H9 (cell line): ENCODE measurements at regions not wholly inside any gene's neighbourhood (a gene's known extent, or its start where the extent isn't known, plus 50 kb on each side); places are given as distances from the start of the nearest gene placed in this dataset.

ENCODE experiments used
- DNase-seq: peaks from one replicate; pipeline ENCODE4 v3.0.0-alpha.2; 2017
- H2AFZ ChIP-seq: one replicate; pipeline ENCODE4 v1.6.1; 2013; ENCODE audit warnings: mild to moderate bottlenecking, low read length, control low read depth, moderate library complexity
- H2AK5ac ChIP-seq: 2 replicates; pipeline ENCODE4 v1.6.1; 2013; ENCODE audit warnings: low read length, control low read depth, mixed read lengths; ENCODE audit not compliant: insufficient read length
- H2BK120ac ChIP-seq: one replicate; pipeline ENCODE4 v1.6.1; 2013; ENCODE audit warnings: low read depth, mild to moderate bottlenecking, low read length, control low read depth, inconsistent platforms; ENCODE audit not compliant: poor library complexity, severe bottlenecking
- H2BK12ac ChIP-seq: 2 replicates; pipeline ENCODE4 v1.6.1; 2013; ENCODE audit warnings: low read length, control low read depth, mixed read lengths, low read depth; ENCODE audit not compliant: insufficient read length
- H2BK15ac ChIP-seq: 2 replicates; pipeline ENCODE4 v1.6.1; 2013; ENCODE audit warnings: low read depth, low read length, control low read depth
- H2BK20ac ChIP-seq: one replicate; pipeline ENCODE4 v1.6.1; 2013; ENCODE audit warnings: low read depth, mild to moderate bottlenecking, low read length, control low read depth, inconsistent platforms; ENCODE audit not compliant: poor library complexity, severe bottlenecking
- H2BK5ac ChIP-seq: 2 replicates; pipeline ENCODE4 v1.6.1; 2013; ENCODE audit warnings: low read length, control low read depth, mixed read lengths; ENCODE audit not compliant: insufficient read length
- H3K14ac ChIP-seq: 2 replicates; pipeline ENCODE4 v1.6.1; 2013; ENCODE audit warnings: low read length, control low read depth; ENCODE audit not compliant: insufficient read depth
- H3K18ac ChIP-seq: 2 replicates; pipeline ENCODE4 v1.6.1; 2013; ENCODE audit warnings: low read depth, mild to moderate bottlenecking, mixed read lengths, low read length, control low read depth; ENCODE audit not compliant: insufficient read length
- H3K23ac ChIP-seq: 2 replicates; pipeline ENCODE4 v1.6.1; 2013; ENCODE audit warnings: low read length, control low read depth, mixed read lengths, low read depth; ENCODE audit not compliant: insufficient read length
- H3K23me2 ChIP-seq: 2 replicates; pipeline ENCODE4 v1.6.1; 2013; ENCODE audit warnings: low read depth, mild to moderate bottlenecking, mixed read lengths, low read length, control low read depth; ENCODE audit not compliant: insufficient read length, poor library complexity, severe bottlenecking
- H3K27ac ChIP-seq: 2 replicates; pipeline ENCODE4 v1.5.1; 2013; ENCODE audit warnings: low read length, control low read depth, mixed read lengths, low read depth; ENCODE audit not compliant: insufficient read length
- H3K27me3 ChIP-seq: 2 replicates; pipeline ENCODE4 v1.6.1; 2013; ENCODE audit warnings: low read length, control low read depth, inconsistent platforms; ENCODE audit not compliant: insufficient read depth
- H3K4ac ChIP-seq: 2 replicates; pipeline ENCODE4 v1.6.1; 2013; ENCODE audit warnings: low read depth, mild to moderate bottlenecking, control low read depth, inconsistent platforms, low read length, moderate library complexity
- H3K4me1 ChIP-seq: 2 replicates; pipeline ENCODE4 v1.6.1; 2013; ENCODE audit warnings: low read length, control low read depth, inconsistent platforms; ENCODE audit not compliant: insufficient read depth
- H3K4me2 ChIP-seq: 2 replicates; pipeline ENCODE4 v1.6.1; 2013; ENCODE audit warnings: low read length, control low read depth, mixed read lengths; ENCODE audit not compliant: insufficient read length, insufficient read depth
- H3K56ac ChIP-seq: 2 replicates; pipeline ENCODE4 v1.6.1; 2013; ENCODE audit warnings: low read depth, mild to moderate bottlenecking, mixed read lengths, low read length, control low read depth; ENCODE audit not compliant: insufficient read length
- H3K79me1 ChIP-seq: 2 replicates; pipeline ENCODE4 v1.6.1; 2013; ENCODE audit warnings: low read depth, mild to moderate bottlenecking, moderate library complexity, low read length, control low read depth, inconsistent platforms; ENCODE audit not compliant: insufficient read depth, poor library complexity, severe bottlenecking
- H3K79me2 ChIP-seq: 2 replicates; pipeline ENCODE4 v1.6.1; 2013; ENCODE audit warnings: low read length, control low read depth, inconsistent platforms; ENCODE audit not compliant: insufficient read depth
- H3K9ac ChIP-seq: 2 replicates; pipeline ENCODE4 v1.6.1; 2013; ENCODE audit warnings: low read length, control low read depth, mixed read lengths; ENCODE audit not compliant: insufficient read length; ENCODE audit errors: extremely low read depth
- H3K9me3 ChIP-seq: one replicate; pipeline ENCODE4 v1.6.1; 2013; ENCODE audit warnings: low read depth, low read length, inconsistent platforms; ENCODE audit not compliant: control insufficient read depth
- H3T11ph ChIP-seq: one replicate; pipeline ENCODE4 v1.6.1; 2013; ENCODE audit warnings: mild to moderate bottlenecking, low read length, control low read depth, inconsistent platforms
- H4K20me1 ChIP-seq: one replicate; pipeline ENCODE4 v1.6.1; 2013; ENCODE audit not compliant: control insufficient read depth, insufficient read length, insufficient read depth
- H4K5ac ChIP-seq: 2 replicates; pipeline ENCODE4 v1.6.1; 2013; ENCODE audit warnings: low read depth, mild to moderate bottlenecking, mixed read lengths, low read length, control low read depth; ENCODE audit not compliant: insufficient read length
- H4K8ac ChIP-seq: replicated peaks from 2 replicates; pipeline ENCODE4 v1.6.1; 2013; ENCODE audit warnings: low read length, control low read depth, mixed read lengths, low read depth; ENCODE audit not compliant: insufficient read length
- H4K91ac ChIP-seq: 2 replicates; pipeline ENCODE4 v1.6.1; 2013; ENCODE audit warnings: low read depth, mild to moderate bottlenecking, moderate library complexity, mixed read lengths, low read length, control low read depth; ENCODE audit not compliant: insufficient read length
- H3K27ac Mint-ChIP-seq, 3 experiments: 2 replicates in 2 of 3; 3 replicates in 1 of 3; pipeline ENCODE4 v1.8.0; 2020 to 2021; ENCODE audit warnings: mixed read lengths in 3 of 3, mild to moderate bottlenecking in 1 of 3, moderate library complexity in 1 of 3
- H3K27me3 Mint-ChIP-seq: 2 replicates; pipeline ENCODE4 v1.8.0; 2021; ENCODE audit warnings: low read depth, mild to moderate bottlenecking, moderate library complexity, mixed read lengths
- H3K36me3 Mint-ChIP-seq, 3 experiments: 2 replicates in 2 of 3; 3 replicates in 1 of 3; pipeline ENCODE4 v1.8.0; 2020 to 2021; ENCODE audit warnings: low read depth in 3 of 3, mixed read lengths in 3 of 3; ENCODE audit not compliant: insufficient read depth in 1 of 3
- H3K4me1 Mint-ChIP-seq, 2 experiments: 2 replicates each; pipeline ENCODE4 v1.8.0; 2020; ENCODE audit warnings: mixed read lengths in 2 of 2
- H3K4me3 Mint-ChIP-seq, 2 experiments: 2 replicates in 1 of 2; 3 replicates in 1 of 2; pipeline ENCODE4 v1.8.0; 2020 to 2021; ENCODE audit warnings: mild to moderate bottlenecking in 2 of 2, mixed read lengths in 2 of 2, moderate library complexity in 1 of 2
- H3K9me3 Mint-ChIP-seq, 2 experiments: 2 replicates in 1 of 2; 3 replicates in 1 of 2; pipeline ENCODE4 v1.8.0; 2020; ENCODE audit warnings: mild to moderate bottlenecking in 2 of 2, mixed read lengths in 2 of 2, moderate library complexity in 1 of 2
- CTCF ChIP-seq: fragments of 200-600 bp; sonication (generic); conservative IDR thresholded peaks from 3 replicates; pipeline ENCODE4 v1.8.0; 2021; ENCODE audit warnings: antibody characterized with exemption, mild to moderate bottlenecking
- WGBS: extraction: QIAGEN DNeasy Blood & Tissue Kit; methylation state at CpG from one replicate; pipeline ENCODE4 v1.1.7; 2013; ENCODE audit warnings: missing lambda C conversion rate, low lambda C conversion rate, mixed read lengths; ENCODE audit not compliant: insufficient read length; ENCODE audit errors: extremely low coverage; 5-methylcytosine and 5-hydroxymethylcytosine counted together

- DNase-seq: no peak
- H2AK5ac ChIP-seq: no peak overlapping the region
- no peaks in the 10 kb centered on the region for H3K4me1 ChIP-seq
- H3K23me2 ChIP-seq: no peaks in the 10 kb centered on the region
- H3K56ac ChIP-seq: no peak overlapping the region
- no peak overlapping the region for H3T11ph ChIP-seq
- Mint-ChIP-seq H3K27me3 (no peaks in the 10 kb centered on the region), H3K4me3 (no peak overlapping the region), H3K27ac (no peak overlapping the region), H3K9me3 (no peaks in the 10 kb centered on the region), H3K36me3 (no peaks in the 10 kb centered on the region), H3K4me1 (no peaks in the 10 kb centered on the region)
- no peak overlapping the region for H2BK12ac ChIP-seq
- no peak overlapping the region for H2BK15ac ChIP-seq
- no CpG with 5 or more reads among the region's 4 CpGs for WGBS
- H2BK120ac ChIP-seq: no peak overlapping the region
- no peak overlapping the region for H3K18ac ChIP-seq
- no peak overlapping the region for H3K23ac ChIP-seq
- H4K8ac ChIP-seq: no peak overlapping the region
- no peak overlapping the region for H3K4me2 ChIP-seq
- H3K9me3 ChIP-seq: no peaks in the 10 kb centered on the region
- no peaks in the 10 kb centered on the region for H3K79me1 ChIP-seq
- H3K27ac ChIP-seq: no peak overlapping the region
- H3K79me2 ChIP-seq: no peaks in the 10 kb centered on the region
- no peak overlapping the region for H2BK5ac ChIP-seq
- no peak overlapping the region for H3K9ac ChIP-seq
- H4K91ac ChIP-seq: no peak overlapping the region
- H4K20me1 ChIP-seq: no peaks in the 10 kb centered on the region
- H3K27me3 ChIP-seq: no peaks in the 10 kb centered on the region
- H3K4ac ChIP-seq: no peak overlapping the region
- no peak overlapping the region for H4K5ac ChIP-seq
- H2AFZ ChIP-seq: no peak overlapping the region
- no peak for TF ChIP-seq CTCF
- H2BK20ac ChIP-seq: no peak overlapping the region
- no peak overlapping the region for H3K14ac ChIP-seq
Measured at GRCh38 chr7:118671149-118671548, 446.6 kb downstream of the ANKRD7 start.
